GM19238 (cell line): ENCODE measurements at regions not wholly inside any gene's neighbourhood (a gene's known extent, or its start where the extent isn't known, plus 50 kb on each side); places are given as distances from the start of the nearest gene placed in this dataset.

Experiments used
- DNase-seq: peaks from one replicate; pipeline ENCODE4 v3.0.0; 2011; ENCODE audit warnings: low spot score; ENCODE audit not compliant: insufficient read length

GRCh38 chr18:64650068-64650467, 501.2 kb upstream of the LINC00305 start:
- DNase-seq, result no peak

- DNase-seq, result no peak
Measured at GRCh38 chr18:64645753-64646152, 496.9 kb upstream of the LINC00305 start.

- DNase-seq, result no peak
Measured at GRCh38 chr18:64639536-64639935, 490.6 kb upstream of the LINC00305 start.

- no peak for DNase-seq
Measured at GRCh38 chr18:64620971-64621560, 472.2 kb upstream of the LINC00305 start.

GRCh38 chr18:64618390-64618789, 469.5 kb upstream of the LINC00305 start:
- DNase-seq, result no peak

- DNase-seq, result no peak
Measured at GRCh38 chr18:64615021-64615420, 466.1 kb upstream of the LINC00305 start.

GRCh38 chr18:64614446-64614845, 465.6 kb upstream of the LINC00305 start:
- DNase-seq, result no peak

GRCh38 chr18:64592246-64592645, 443.4 kb upstream of the LINC00305 start:
- DNase-seq, result no peak

- no peak for DNase-seq
Measured at GRCh38 chr18:64589000-64589399, 440.1 kb upstream of the LINC00305 start.

- DNase-seq, result no peak
Measured at GRCh38 chr18:64566456-64566855, 417.6 kb upstream of the LINC00305 start.

- no peak for DNase-seq
Measured at GRCh38 chr18:64562651-64563050, 413.8 kb upstream of the LINC00305 start.

- no peak for DNase-seq
Measured at GRCh38 chr18:64546451-64546850, 397.6 kb upstream of the LINC00305 start.

- no peak for DNase-seq
Measured at GRCh38 chr18:64539847-64540246, 391.0 kb upstream of the LINC00305 start.

GRCh38 chr18:64528646-64529045, 379.8 kb upstream of the LINC00305 start:
- DNase-seq, result no peak

GRCh38 chr18:64519201-64519600, 370.3 kb upstream of the LINC00305 start:
- no peak for DNase-seq

- DNase-seq, result no peak
Measured at GRCh38 chr18:64518191-64518590, 369.3 kb upstream of the LINC00305 start.

- DNase-seq, result no peak
Measured at GRCh38 chr18:64513401-64513800, 364.5 kb upstream of the LINC00305 start.

- DNase-seq, result no peak
Measured at GRCh38 chr18:64490207-64490606, 341.3 kb upstream of the LINC00305 start.

GRCh38 chr18:64488698-64489097, 339.8 kb upstream of the LINC00305 start:
- DNase-seq, result no peak

- DNase-seq, result no peak
Measured at GRCh38 chr18:64474773-64475172, 325.9 kb upstream of the LINC00305 start.

- no peak for DNase-seq
Measured at GRCh38 chr18:64474255-64474654, 325.4 kb upstream of the LINC00305 start.

- no peak for DNase-seq
Measured at GRCh38 chr18:64449434-64449833, 300.5 kb upstream of the LINC00305 start.

- DNase-seq, result no peak
Measured at GRCh38 chr18:64444819-64445218, 295.9 kb upstream of the LINC00305 start.

GRCh38 chr18:64438178-64438577, 289.3 kb upstream of the LINC00305 start:
- no peak for DNase-seq
